MM.1S (cell line): ENCODE measurements at regions not wholly inside any gene's neighbourhood (a gene's known extent, or its start where the extent isn't known, plus 50 kb on each side); places are given as distances from the start of the nearest gene placed in this dataset.

Source experiments
- EZH2 ChIP-seq: fragments of 300-600 bp; sonication (generic); optimal IDR thresholded peaks from 2 replicates; pipeline ENCODE3; 2017; ENCODE audit warnings: low read depth, mild to moderate bottlenecking, antibody characterized with exemption, low read length, mixed read lengths
- EZH2phosphoT487 ChIP-seq: fragments of 300-600 bp; sonication (generic); IDR thresholded peaks from 2 replicates; pipeline ENCODE4 v1.6.1; 2018; ENCODE audit warnings: antibody characterized with exemption, low read length
- TF ChIP-seq, protein P1 (sequence below): fragments of 300-600 bp; sonication (generic); IDR thresholded peaks from 2 replicates; pipeline ENCODE4 v1.5.1; 2016; ENCODE audit warnings: antibody characterized with exemption, low read length, mixed read lengths

DNA sequence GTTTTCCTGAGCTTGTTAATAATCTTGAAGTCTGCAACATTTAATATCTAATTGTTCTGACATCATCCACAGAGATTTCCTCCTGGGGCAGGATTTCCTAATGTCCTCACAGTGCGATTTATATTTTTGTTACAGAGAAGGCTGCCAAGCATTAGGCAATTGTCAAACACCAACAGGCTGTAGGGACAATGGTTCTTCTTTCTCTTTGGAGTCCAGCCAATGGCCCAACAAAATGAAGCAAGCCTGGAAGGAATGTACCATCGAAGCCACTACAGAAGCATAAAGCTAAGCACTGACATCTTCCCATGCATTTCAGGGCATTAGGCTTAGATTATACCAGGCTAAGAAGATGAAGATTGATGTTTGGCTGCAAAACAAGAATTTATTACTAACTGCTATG, 173.0 kb upstream of the FRMD4B start:
- TF ChIP-seq, protein P1, sequence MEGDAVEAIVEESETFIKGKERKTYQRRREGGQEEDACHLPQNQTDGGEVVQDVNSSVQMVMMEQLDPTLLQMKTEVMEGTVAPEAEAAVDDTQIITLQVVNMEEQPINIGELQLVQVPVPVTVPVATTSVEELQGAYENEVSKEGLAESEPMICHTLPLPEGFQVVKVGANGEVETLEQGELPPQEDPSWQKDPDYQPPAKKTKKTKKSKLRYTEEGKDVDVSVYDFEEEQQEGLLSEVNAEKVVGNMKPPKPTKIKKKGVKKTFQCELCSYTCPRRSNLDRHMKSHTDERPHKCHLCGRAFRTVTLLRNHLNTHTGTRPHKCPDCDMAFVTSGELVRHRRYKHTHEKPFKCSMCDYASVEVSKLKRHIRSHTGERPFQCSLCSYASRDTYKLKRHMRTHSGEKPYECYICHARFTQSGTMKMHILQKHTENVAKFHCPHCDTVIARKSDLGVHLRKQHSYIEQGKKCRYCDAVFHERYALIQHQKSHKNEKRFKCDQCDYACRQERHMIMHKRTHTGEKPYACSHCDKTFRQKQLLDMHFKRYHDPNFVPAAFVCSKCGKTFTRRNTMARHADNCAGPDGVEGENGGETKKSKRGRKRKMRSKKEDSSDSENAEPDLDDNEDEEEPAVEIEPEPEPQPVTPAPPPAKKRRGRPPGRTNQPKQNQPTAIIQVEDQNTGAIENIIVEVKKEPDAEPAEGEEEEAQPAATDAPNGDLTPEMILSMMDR: no peak
- TF ChIP-seq EZH2phosphoT487: no peak
- no peak for TF ChIP-seq EZH2
